IMR-90 (cell line): ENCODE measurements at regions not wholly inside any gene's neighbourhood (a gene's known extent, or its start where the extent isn't known, plus 50 kb on each side); places are given as distances from the start of the nearest gene placed in this dataset.

ENCODE experiments used
- ATAC-seq: fragments of 200-7000 bp; cut with Tn5 transposase; 2 replicates; pipeline ENCODE4 v1.9.1; 2020; ENCODE audit warnings: low read depth, mild to moderate bottlenecking, moderate library complexity
- BruUV-seq: library from RNA; stranded (reverse); fragments of 400-500 nt; replicated peaks from 2 replicates; lab custom pipeline; 2021; lab: Mats Ljungman, UMichigan
- CTCF ChIA-PET: fragments of 300-600 bp; formaldehyde crosslinking; extraction: SDS; loops from one replicate; lab custom pipeline; 2021; ENCODE audit warnings: antibody characterized with exemption; lab: Yijun Ruan, JAX
- POLR2A ChIA-PET: fragments of 300-600 bp; sonication (Branson Sonifier 250); formaldehyde crosslinking; loops from one replicate; lab custom pipeline; 2022; ENCODE audit warnings: antibody characterized with exemption; ENCODE audit not compliant: unreplicated experiment; lab: Charles Lee
- DNase-seq: peaks from one replicate; pipeline ENCODE4 v3.0.0; 2013
- H2AFZ ChIP-seq: replicated peaks from 2 replicates; pipeline ENCODE3; 2013; ENCODE audit warnings: low read length, mild to moderate bottlenecking; ENCODE audit not compliant: poor library complexity
- H2AK5ac ChIP-seq: 2 replicates; pipeline ENCODE4 v1.6.1; 2013; ENCODE audit warnings: low read depth, low read length, inconsistent platforms
- H2AK9ac ChIP-seq: replicated peaks from 2 replicates; pipeline ENCODE3; 2013; ENCODE audit warnings: mild to moderate bottlenecking, low read depth, low read length, moderate library complexity; ENCODE audit not compliant: poor library complexity
- H2BK120ac ChIP-seq: 2 replicates; pipeline ENCODE4 v1.6.1; 2013; ENCODE audit warnings: low read depth, low read length, inconsistent platforms
- H2BK15ac ChIP-seq: 3 replicates; pipeline ENCODE4 v1.6.1; 2013; ENCODE audit warnings: low read depth, low read length, inconsistent platforms
- H2BK20ac ChIP-seq: 2 replicates; pipeline ENCODE4 v1.6.1; 2013; ENCODE audit warnings: low read depth, mild to moderate bottlenecking, inconsistent platforms, low read length, moderate library complexity
- H2BK5ac ChIP-seq: 2 replicates; pipeline ENCODE4 v1.6.1; 2013; ENCODE audit warnings: mild to moderate bottlenecking, low read depth, low read length, inconsistent platforms; ENCODE audit not compliant: poor library complexity, severe bottlenecking
- H3K14ac ChIP-seq: replicated peaks from 2 replicates; pipeline ENCODE4 v1.6.1; 2013; ENCODE audit warnings: low read depth, low read length, inconsistent platforms
- H3K18ac ChIP-seq: 2 replicates; pipeline ENCODE4 v1.6.1; 2013; ENCODE audit warnings: low read depth, low read length, control low read depth
- H3K23ac ChIP-seq: 2 replicates; pipeline ENCODE4 v1.6.1; 2013; ENCODE audit warnings: low read depth, low read length, inconsistent platforms
- H3K27ac ChIP-seq: 2 replicates; pipeline ENCODE4 v1.5.1; 2013; ENCODE audit warnings: mild to moderate bottlenecking, control low read depth, low read length; ENCODE audit not compliant: insufficient read depth
- H3K27me3 ChIP-seq: 2 replicates; pipeline ENCODE4 v1.6.1; 2013; ENCODE audit warnings: low read length; ENCODE audit not compliant: control insufficient read depth, insufficient read depth
- H3K36me3 ChIP-seq: 2 replicates; pipeline ENCODE4 v1.6.1; 2013; ENCODE audit warnings: low read length, mixed read lengths; ENCODE audit not compliant: control insufficient read depth, insufficient read depth
- H3K4ac ChIP-seq: 2 replicates; pipeline ENCODE4 v1.6.1; 2013; ENCODE audit warnings: low read depth, low read length, inconsistent platforms
- H3K4me1 ChIP-seq: 2 replicates; pipeline ENCODE4 v1.6.1; 2013; ENCODE audit warnings: low read length, mixed read lengths; ENCODE audit not compliant: control insufficient read depth, insufficient read depth
- H3K4me2 ChIP-seq: 2 replicates; pipeline ENCODE4 v1.6.1; 2013; ENCODE audit warnings: low read depth, mild to moderate bottlenecking, control low read depth, low read length, moderate library complexity
- H3K4me3 ChIP-seq: 2 replicates; pipeline ENCODE4 v1.5.1; 2013; ENCODE audit warnings: low read depth, mild to moderate bottlenecking, control low read depth, low read length, moderate library complexity; ENCODE audit not compliant: insufficient read depth
- H3K56ac ChIP-seq: 2 replicates; pipeline ENCODE4 v1.6.1; 2013; ENCODE audit warnings: low read length, inconsistent platforms; ENCODE audit not compliant: insufficient read depth; ENCODE audit errors: extremely low read depth
- H3K79me1 ChIP-seq, 2 experiments: 2 replicates each; pipeline ENCODE4 v1.6.1; 2013; ENCODE audit warnings: low read length in 2 of 2, inconsistent platforms in 1 of 2, low read depth in 1 of 2
- H3K9ac ChIP-seq: 2 replicates; pipeline ENCODE4 v1.6.1; 2013; ENCODE audit warnings: low read depth, low read length, control low read depth
- H3K9me1 ChIP-seq: 2 replicates; pipeline ENCODE4 v1.6.1; 2013; ENCODE audit warnings: low read length, inconsistent platforms; ENCODE audit not compliant: insufficient read depth
- H3K9me3 ChIP-seq: 2 replicates; pipeline ENCODE4 v1.6.1; 2013; ENCODE audit warnings: low read length; ENCODE audit not compliant: control insufficient read depth, insufficient read depth
- H4K20me1 ChIP-seq: 2 replicates; pipeline ENCODE4 v1.6.1; 2013; ENCODE audit warnings: low read length, inconsistent platforms; ENCODE audit not compliant: insufficient read depth
- H4K5ac ChIP-seq: 2 replicates; pipeline ENCODE4 v1.6.1; 2013; ENCODE audit warnings: mild to moderate bottlenecking, low read depth, low read length, control low read depth
- H4K8ac ChIP-seq, 2 experiments: 2 replicates each; pipeline ENCODE4 v1.6.1; 2013; ENCODE audit warnings: low read depth in 2 of 2, low read length in 2 of 2, control low read depth in 1 of 2, inconsistent platforms in 1 of 2
- H4K91ac ChIP-seq: 2 replicates; pipeline ENCODE4 v1.6.1; 2013; ENCODE audit warnings: low read depth, low read length, inconsistent platforms; ENCODE audit not compliant: insufficient read depth
- BHLHE40 ChIP-seq: fragments of 150-350 bp; IDR thresholded peaks from 2 replicates; pipeline ENCODE4 v1.6.1; 2016; ENCODE audit warnings: mild to moderate bottlenecking, low read depth, low read length
- CEBPB ChIP-seq: IDR thresholded peaks from 2 replicates; pipeline ENCODE4 v1.6.1; 2012; ENCODE audit warnings: low read depth, low read length, improper control_type of control experiment
- CHD1 ChIP-seq: IDR thresholded peaks from 2 replicates; pipeline ENCODE4 v1.6.1; 2012; ENCODE audit warnings: low read depth, low read length, improper control_type of control experiment
- FOS ChIP-seq: fragments of 150-350 bp; IDR thresholded peaks from 2 replicates; pipeline ENCODE4 v1.6.1; 2016; ENCODE audit warnings: low read depth, low read length
- MAFK ChIP-seq: IDR thresholded peaks from 2 replicates; pipeline ENCODE4 v1.6.1; 2012; ENCODE audit warnings: low read depth, low read length, improper control_type of control experiment
- MAZ ChIP-seq: IDR thresholded peaks from 2 replicates; pipeline ENCODE4 v1.6.1; 2012; ENCODE audit warnings: low read depth, mild to moderate bottlenecking, low read length, improper control_type of control experiment, moderate library complexity, borderline replicate concordance
- MXI1 ChIP-seq: IDR thresholded peaks from 2 replicates; pipeline ENCODE4 v1.6.1; 2012; ENCODE audit warnings: low read depth, mild to moderate bottlenecking, low read length, moderate library complexity, borderline replicate concordance
- NFE2L2 ChIP-seq: fragments of 150-350 bp; IDR thresholded peaks from 2 replicates; pipeline ENCODE4 v1.6.1; 2016; ENCODE audit warnings: low read depth, mild to moderate bottlenecking, low read length
- POLR2A ChIP-seq: IDR thresholded peaks from 2 replicates; pipeline ENCODE4 v1.6.1; 2012; ENCODE audit warnings: mild to moderate bottlenecking, low read depth, low read length
- RAD21 ChIP-seq: IDR thresholded peaks from 2 replicates; pipeline ENCODE4 v1.6.1; 2012; ENCODE audit warnings: low read length, improper control_type of control experiment
- RCOR1 ChIP-seq: IDR thresholded peaks from 2 replicates; pipeline ENCODE4 v1.6.1; 2012; ENCODE audit warnings: mild to moderate bottlenecking, low read length, improper control_type of control experiment; ENCODE audit not compliant: insufficient replicate concordance
- RFX5 ChIP-seq: IDR thresholded peaks from 2 replicates; pipeline ENCODE4 v1.8.0; 2012; ENCODE audit warnings: low read depth, mild to moderate bottlenecking, low read length, moderate library complexity
- SMC3 ChIP-seq: fragments of 150-350 bp; IDR thresholded peaks from 2 replicates; pipeline ENCODE4 v1.6.1; 2016; ENCODE audit warnings: low read depth, mild to moderate bottlenecking, antibody characterized with exemption, low read length, moderate library complexity
- WGBS, 2 experiments: methylation state at CpG; one replicate each; pipeline versions ENCODE4 v1.1.5 to v1.1.7; 2013; ENCODE audit warnings: missing lambda C conversion rate in 2 of 2; ENCODE audit not compliant: insufficient read length in 1 of 2; ENCODE audit errors: extremely low coverage in 2 of 2; 5-methylcytosine and 5-hydroxymethylcytosine counted together
- dilution Hi-C: fragments of 300-500 bp; cut with HindIII; formaldehyde crosslinking; loops from one replicate; pipeline ENCODE4 v1.14.3; 2018; ENCODE audit warnings: low sequenced_read_pairs; ENCODE audit not compliant: unreplicated experiment
- in situ Hi-C: fragments of 300-500 bp; cut with MboI; formaldehyde crosslinking; loops from 3 replicates; pipeline ENCODE4 v1.14.3; 2019; ENCODE audit warnings: low sequenced_read_pairs, inconsistent platforms, mixed read lengths
- intact Hi-C: fragments of 100-400 bp; cut with micrococcal nuclease; formaldehyde crosslinking; loops from 2 replicates; pipeline ENCODE4 v1.10.0; 2022
- TF ChIP-seq, protein P1 (sequence below): conservative IDR thresholded peaks from 2 replicates; pipeline ENCODE4 v1.5.1; 2012; ENCODE audit warnings: mild to moderate bottlenecking, low read depth, low read length, improper control_type of control experiment
- TF ChIP-seq, protein P2 (sequence below): fragments of 150-350 bp; IDR thresholded peaks from 2 replicates; pipeline ENCODE4 v1.6.1; 2016; ENCODE audit warnings: low read depth, mild to moderate bottlenecking, low read length, moderate library complexity, borderline replicate concordance
- TF ChIP-seq, protein P3 (sequence below): fragments of 150-350 bp; IDR thresholded peaks from 2 replicates; pipeline ENCODE4 v1.6.1; 2017; ENCODE audit warnings: mild to moderate bottlenecking, antibody characterized with exemption, low read length, low read depth

DNA sequence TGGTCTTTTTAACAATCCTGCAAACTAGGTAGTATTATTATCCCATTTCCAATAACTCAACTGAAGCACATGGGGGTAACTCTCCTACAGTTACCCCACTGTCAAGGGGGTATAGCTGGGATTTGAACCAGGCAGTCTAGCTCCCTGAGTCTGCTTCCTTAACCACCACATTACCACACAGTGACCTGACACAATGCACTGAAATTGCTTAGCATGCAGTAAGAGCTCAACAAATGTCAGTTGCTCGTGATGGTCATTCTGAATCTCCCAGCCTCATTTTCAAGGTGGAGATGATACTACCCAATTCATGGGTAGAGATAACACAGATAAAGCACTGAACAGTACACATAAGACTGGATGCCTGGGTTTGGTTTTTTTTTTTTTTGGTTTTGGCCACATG, 193.2 kb upstream of the MYLIP start:
- Histone ChIP-seq H3K4ac (no peak overlapping the region), H2AFZ (no peak overlapping the region), H3K36me3 (no peaks in the 10 kb centered on the region), H3K9ac (no peak overlapping the region), H3K9me1 (no peaks in the 10 kb centered on the region), H3K4me2 (no peak overlapping the region), H4K20me1 (no peaks in the 10 kb centered on the region), H3K9me3 (no peaks in the 10 kb centered on the region; the same call in 1 of the 2 replicates), H2BK5ac (no peak overlapping the region), H2AK5ac (no peak overlapping the region), H4K91ac (no peak overlapping the region), H3K18ac (no peak overlapping the region), H3K56ac (no peak overlapping the region), H3K23ac (no peak overlapping the region), H2BK15ac (no peak overlapping the region), H2BK20ac (no peak overlapping the region), H2AK9ac (no peak overlapping the region), H3K14ac (no peak overlapping the region), H3K27me3 (no peaks in the 10 kb centered on the region), H4K8ac (no peak overlapping the region), H3K4me3 (no peak overlapping the region), H3K27ac (no peak overlapping the region), H2BK120ac (no peak overlapping the region), H3K79me1 (no peaks in the 10 kb centered on the region), H3K4me1 (no peaks in the 10 kb centered on the region), H4K5ac (no peak overlapping the region)
- TF ChIP-seq MAZ (no peak), RAD21 (no peak), SMC3 (no peak), FOS (no peak), RFX5 (no peak), CEBPB (no peak), POLR2A (no peak), MAFK (no peak), MXI1 (no peak), CHD1 (no peak), NFE2L2 (no peak), RCOR1 (no peak), BHLHE40 (no peak)
- TF ChIP-seq, protein P1, sequence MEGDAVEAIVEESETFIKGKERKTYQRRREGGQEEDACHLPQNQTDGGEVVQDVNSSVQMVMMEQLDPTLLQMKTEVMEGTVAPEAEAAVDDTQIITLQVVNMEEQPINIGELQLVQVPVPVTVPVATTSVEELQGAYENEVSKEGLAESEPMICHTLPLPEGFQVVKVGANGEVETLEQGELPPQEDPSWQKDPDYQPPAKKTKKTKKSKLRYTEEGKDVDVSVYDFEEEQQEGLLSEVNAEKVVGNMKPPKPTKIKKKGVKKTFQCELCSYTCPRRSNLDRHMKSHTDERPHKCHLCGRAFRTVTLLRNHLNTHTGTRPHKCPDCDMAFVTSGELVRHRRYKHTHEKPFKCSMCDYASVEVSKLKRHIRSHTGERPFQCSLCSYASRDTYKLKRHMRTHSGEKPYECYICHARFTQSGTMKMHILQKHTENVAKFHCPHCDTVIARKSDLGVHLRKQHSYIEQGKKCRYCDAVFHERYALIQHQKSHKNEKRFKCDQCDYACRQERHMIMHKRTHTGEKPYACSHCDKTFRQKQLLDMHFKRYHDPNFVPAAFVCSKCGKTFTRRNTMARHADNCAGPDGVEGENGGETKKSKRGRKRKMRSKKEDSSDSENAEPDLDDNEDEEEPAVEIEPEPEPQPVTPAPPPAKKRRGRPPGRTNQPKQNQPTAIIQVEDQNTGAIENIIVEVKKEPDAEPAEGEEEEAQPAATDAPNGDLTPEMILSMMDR: no peak
- TF ChIP-seq, protein P2, sequence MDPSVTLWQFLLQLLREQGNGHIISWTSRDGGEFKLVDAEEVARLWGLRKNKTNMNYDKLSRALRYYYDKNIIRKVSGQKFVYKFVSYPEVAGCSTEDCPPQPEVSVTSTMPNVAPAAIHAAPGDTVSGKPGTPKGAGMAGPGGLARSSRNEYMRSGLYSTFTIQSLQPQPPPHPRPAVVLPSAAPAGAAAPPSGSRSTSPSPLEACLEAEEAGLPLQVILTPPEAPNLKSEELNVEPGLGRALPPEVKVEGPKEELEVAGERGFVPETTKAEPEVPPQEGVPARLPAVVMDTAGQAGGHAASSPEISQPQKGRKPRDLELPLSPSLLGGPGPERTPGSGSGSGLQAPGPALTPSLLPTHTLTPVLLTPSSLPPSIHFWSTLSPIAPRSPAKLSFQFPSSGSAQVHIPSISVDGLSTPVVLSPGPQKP: no peak
- TF ChIP-seq, protein P3, sequence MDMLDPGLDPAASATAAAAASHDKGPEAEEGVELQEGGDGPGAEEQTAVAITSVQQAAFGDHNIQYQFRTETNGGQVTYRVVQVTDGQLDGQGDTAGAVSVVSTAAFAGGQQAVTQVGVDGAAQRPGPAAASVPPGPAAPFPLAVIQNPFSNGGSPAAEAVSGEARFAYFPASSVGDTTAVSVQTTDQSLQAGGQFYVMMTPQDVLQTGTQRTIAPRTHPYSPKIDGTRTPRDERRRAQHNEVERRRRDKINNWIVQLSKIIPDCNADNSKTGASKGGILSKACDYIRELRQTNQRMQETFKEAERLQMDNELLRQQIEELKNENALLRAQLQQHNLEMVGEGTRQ: no peak
- intact Hi-C loops: no loop called here
- in situ Hi-C loops: no loop called here
- no peak for DNase-seq
- BruUV-seq: no TSS peak
- CTCF ChIA-PET: no interaction called here
- no peak for ATAC-seq
- WGBS, 2 experiments: no CpG with 5 or more reads among the region's 1 CpG
- POLR2A ChIA-PET: no interaction called here
- dilution Hi-C loops: no loop called here
